ENCODE measurements at regions not wholly inside any gene's neighbourhood (a gene's known extent, or its start where the extent isn't known, plus 50 kb on each side); places are given as distances from the start of the nearest gene placed in this dataset. TPM values are rescaled to one million over a fixed set of nuclear protein-coding genes. Genes with fewer than 3 reads are reported as not detected.

DNA sequence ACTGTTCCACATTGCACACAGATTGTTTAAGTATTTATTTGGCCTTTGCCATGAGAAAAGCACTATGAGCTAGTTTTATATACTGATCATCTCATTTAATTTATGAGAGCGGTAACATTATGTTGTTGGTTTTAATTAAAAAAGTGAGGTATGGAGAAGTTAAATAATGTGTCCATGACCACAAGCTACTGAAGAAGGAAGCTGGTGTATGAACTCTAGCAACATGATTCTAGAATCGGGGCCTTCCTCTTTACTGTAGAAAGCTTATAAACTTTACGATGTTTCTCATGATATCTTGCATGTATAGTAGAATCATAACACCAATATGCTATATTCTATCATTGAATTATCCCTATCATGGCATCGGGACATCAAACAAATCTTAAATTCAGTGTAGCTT, 52.9 kb upstream of the CDH18 start:
- Histone ChIP-seq H3K4me3 (ENCODE audit: low read length) (no peak overlapping the region), H3K9me3 (replicated peaks; ENCODE audit: low read length) (no peaks in the 10 kb centered on the region), H3K9ac (ENCODE audit: low read depth, low read length) (no peak overlapping the region), H3K27me3 (ENCODE audit: control insufficient read depth, insufficient read depth, low read length) (no peaks in the 10 kb centered on the region), H3K4me2 (ENCODE audit: low read length) (no peak overlapping the region), H3K4me1 (ENCODE audit: control insufficient read depth, insufficient read depth, low read length) (peaks cover 5% of the 10 kb centered on the region), H3K36me3 (ENCODE audit: insufficient read depth, low read length) (no peaks in the 10 kb centered on the region)

Small RNA genes in the stretch of these regions (small RNA-seq; reads per million reads assigned to genes)
- not detected for gene AC093303.1

Measured in skeletal muscle satellite cell (primary cell).